ENCODE measurements at regions not wholly inside any gene's neighbourhood (a gene's known extent, or its start where the extent isn't known, plus 50 kb on each side); places are given as distances from the start of the nearest gene placed in this dataset.

- DNase-seq (ENCODE audit: low spot score): no peak
- no peak for TF ChIP-seq CTCF (IDR thresholded peaks at IDR 0.05; ENCODE audit: borderline replicate concordance, control extremely low read depth, extremely low read depth, insufficient read depth, missing control alignments)
- in situ Hi-C loops (cut with MboI; ENCODE audit: low sequenced_read_pairs, unreplicated experiment): no loop called here
Observed at GRCh38 chr2:17181051-17181752, 337.0 kb downstream of the RAD51AP2 start.

DNA sequence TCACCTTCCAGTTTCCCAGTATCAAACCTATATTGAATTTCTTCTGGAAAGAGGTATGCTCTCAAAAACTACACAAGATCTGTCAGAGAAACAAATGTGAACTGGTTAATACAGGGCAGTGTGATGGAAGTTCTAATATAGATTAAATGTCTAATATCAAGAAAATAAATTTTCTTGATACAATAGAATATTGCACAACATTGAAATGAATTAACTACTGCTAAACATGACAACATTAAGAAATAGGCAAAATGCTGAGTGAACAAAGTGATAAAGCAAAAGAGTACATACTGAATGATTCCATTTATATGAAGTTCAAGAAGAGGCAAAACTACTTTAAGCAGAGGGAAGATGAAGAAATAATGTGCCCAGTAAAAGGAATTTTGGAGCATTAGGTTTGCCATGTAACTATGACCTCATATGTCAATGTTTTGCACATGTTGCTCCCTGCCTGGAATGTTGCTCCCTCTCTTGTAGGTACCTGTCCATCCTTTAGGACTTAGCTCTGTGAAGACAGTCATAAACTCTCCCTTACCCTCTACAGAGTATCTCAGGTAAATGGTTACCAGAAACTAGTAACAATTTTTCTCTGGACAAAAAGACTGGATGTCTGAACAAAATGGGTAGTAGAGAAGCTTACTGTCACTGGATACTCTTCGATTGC is 339.0 kb downstream of the RAD51AP2 start:
- in situ Hi-C loops (cut with MboI; ENCODE audit: low sequenced_read_pairs, unreplicated experiment): no loop called here
- DNase-seq (ENCODE audit: low spot score): no peak
- TF ChIP-seq CTCF (IDR thresholded peaks at IDR 0.05; ENCODE audit: borderline replicate concordance, control extremely low read depth, extremely low read depth, insufficient read depth, missing control alignments): no peak

DNA sequence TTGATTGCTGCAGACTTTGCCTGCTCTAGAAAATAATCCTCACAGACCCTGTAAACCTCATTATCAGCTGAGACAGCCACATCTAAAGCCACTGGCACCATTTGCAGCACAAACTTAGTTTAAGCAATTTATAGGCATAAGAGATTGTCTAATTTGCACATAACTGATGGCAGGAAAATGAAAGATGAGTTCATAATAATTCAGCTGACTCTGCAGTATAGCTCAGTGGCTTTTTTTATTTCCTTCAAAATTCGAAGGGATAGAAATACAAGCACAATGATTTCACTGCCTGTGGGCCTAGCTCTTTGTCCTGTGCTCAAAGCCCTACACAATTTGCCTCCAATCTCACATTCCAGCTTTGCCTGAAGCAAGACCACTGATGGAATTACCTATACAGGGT is 341.2 kb downstream of the RAD51AP2 start:
- in situ Hi-C loops (cut with MboI; ENCODE audit: low sequenced_read_pairs, unreplicated experiment): no loop called here
- no peak for DNase-seq (ENCODE audit: low spot score)
- TF ChIP-seq CTCF (IDR thresholded peaks at IDR 0.05; ENCODE audit: borderline replicate concordance, control extremely low read depth, extremely low read depth, insufficient read depth, missing control alignments): no peak

DNA sequence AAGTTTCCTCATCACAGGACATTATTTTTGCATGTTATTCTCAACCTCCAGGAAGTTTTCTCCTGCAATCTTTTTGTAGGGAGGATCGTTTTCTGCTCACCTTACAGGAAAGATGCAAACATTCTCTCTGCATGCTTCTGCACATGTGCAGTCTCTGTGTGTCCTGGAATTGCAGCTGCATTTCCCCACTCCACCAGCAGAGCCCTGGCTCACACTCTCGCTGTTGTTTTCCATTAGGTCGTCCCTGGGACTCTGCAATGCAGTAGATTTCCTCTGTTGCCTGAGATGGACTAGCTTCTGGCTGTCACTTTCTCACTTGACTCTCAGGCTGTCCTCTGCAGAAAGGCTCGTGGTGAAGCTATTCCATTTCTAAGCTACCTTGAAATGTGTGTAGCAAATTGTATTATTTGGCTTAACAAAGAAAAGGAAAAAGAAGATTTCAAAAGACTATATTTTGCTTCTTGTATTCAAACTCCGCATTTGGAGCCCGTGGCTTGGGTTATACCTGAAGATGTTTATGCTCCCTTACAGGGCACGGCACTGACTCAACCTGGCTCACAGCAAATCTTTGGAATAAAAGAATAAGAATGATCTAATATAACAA is 346.7 kb downstream of the RAD51AP2 start:
- in situ Hi-C loops (cut with MboI; ENCODE audit: low sequenced_read_pairs, unreplicated experiment): no loop called here
- TF ChIP-seq CTCF (IDR thresholded peaks at IDR 0.05; ENCODE audit: borderline replicate concordance, control extremely low read depth, extremely low read depth, insufficient read depth, missing control alignments): no peak
- no peak for DNase-seq (ENCODE audit: low spot score)

GRCh38 chr2:17166506-17166905 is 351.7 kb downstream of the RAD51AP2 start:
- in situ Hi-C loops (cut with MboI; ENCODE audit: low sequenced_read_pairs, unreplicated experiment): no loop called here
- TF ChIP-seq CTCF (IDR thresholded peaks at IDR 0.05; ENCODE audit: borderline replicate concordance, control extremely low read depth, extremely low read depth, insufficient read depth, missing control alignments): no peak
- no peak for DNase-seq (ENCODE audit: low spot score)

- no peak for TF ChIP-seq CTCF (IDR thresholded peaks at IDR 0.05; ENCODE audit: borderline replicate concordance, control extremely low read depth, extremely low read depth, insufficient read depth, missing control alignments)
- in situ Hi-C loops (cut with MboI; ENCODE audit: low sequenced_read_pairs, unreplicated experiment): no loop called here
- no peak for DNase-seq (ENCODE audit: low spot score)
Observed at GRCh38 chr2:17164550-17164949, 353.7 kb downstream of the RAD51AP2 start.

Measured in GM13976 (cell line).